NCI-H1105 (cell line): ENCODE measurements at regions not wholly inside any gene's neighbourhood (a gene's known extent, or its start where the extent isn't known, plus 50 kb on each side); places are given as distances from the start of the nearest gene placed in this dataset.

Experiments
- DNase-seq: peaks from one replicate; lab custom pipeline; 2025; lab: John Stamatoyannopoulos, UW

DNA sequence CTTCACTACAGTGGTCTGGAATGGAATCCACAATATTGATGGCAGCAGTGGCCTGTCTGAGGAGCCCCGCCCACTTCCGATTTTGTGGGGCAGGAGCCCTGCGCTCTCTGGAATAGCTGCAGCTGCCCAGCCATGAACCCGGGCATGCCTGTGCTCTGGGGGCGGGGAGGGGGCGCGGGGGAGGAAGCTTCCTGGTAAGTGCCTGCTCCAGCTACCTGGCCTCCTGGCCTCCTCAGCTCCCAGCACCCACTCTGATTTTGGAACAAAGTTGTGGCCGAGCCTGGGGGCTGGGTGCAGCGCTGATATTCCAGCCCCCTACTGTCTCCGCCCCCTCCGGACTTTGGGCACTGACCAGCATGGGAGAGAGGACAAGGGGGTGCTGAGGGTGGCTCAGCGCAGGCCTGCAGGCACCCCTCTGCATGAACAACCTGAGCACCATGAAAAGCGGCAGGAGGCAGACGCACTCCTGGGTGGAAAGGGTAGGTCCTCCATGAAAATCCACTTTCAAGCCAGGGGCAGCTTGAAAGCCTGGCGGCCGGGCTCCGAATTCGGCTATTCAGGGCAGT lies 972.7 kb upstream of the AGA start:
- DNase-seq, result no peak

DNA sequence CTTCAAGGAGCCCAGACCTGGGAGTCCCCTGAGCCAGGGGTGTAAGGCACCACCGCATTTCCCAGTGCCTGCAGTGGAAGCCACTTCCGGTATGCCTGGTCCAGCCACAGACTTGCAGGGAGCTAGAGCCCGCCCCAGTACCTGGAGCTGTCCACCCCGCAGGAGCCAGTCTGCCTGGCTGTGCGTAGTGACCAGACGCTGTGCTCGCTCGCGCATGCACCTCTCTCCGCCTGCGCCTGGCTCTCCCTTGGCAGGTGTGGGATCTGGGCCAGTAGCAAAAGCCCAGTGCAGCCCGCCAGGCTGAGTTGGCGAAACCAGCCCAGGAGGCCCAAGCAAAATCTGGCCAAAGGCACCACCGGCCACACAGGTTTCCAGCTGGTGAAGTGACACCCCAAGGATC lies 973.7 kb upstream of the AGA start:
- no peak for DNase-seq

DNA sequence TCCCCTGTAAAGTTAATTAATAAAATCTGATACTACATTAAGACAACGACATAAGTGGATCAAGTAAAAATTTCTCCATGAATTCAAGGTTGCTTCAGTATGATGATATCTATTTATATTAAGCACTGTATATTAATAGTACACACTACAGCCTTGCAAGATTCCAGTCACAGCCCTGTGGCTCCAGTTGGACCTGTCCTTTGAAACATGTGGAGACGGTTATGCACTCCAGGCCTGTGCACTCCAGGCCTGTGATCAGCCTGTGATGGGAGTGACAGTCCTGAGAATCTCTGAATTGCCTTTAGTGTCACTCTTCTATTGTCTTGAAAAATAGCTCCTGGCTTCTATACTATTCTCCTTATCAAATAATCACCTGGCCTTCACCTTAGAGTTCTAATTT lies 981.1 kb upstream of the AGA start:
- no peak for DNase-seq

DNA sequence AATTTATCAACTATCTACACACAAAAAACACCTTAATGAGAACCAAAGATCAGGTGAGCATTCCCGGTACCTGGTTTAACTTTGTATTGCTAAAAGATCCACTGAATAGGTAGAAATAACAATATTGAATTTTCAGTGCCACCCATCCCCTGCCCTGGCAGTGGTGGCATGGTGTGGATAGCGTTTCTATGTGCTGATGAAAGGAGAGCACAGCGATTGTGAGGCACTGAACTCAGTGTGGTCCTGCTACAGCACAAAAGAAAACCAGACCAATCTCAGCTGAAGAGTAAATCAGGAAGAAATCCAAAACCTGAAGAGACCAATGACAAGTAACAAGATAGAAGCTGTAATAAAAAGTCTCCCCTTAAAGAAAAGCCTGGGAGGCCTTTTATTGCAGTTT lies 984.6 kb upstream of the AGA start:
- no peak for DNase-seq

DNA sequence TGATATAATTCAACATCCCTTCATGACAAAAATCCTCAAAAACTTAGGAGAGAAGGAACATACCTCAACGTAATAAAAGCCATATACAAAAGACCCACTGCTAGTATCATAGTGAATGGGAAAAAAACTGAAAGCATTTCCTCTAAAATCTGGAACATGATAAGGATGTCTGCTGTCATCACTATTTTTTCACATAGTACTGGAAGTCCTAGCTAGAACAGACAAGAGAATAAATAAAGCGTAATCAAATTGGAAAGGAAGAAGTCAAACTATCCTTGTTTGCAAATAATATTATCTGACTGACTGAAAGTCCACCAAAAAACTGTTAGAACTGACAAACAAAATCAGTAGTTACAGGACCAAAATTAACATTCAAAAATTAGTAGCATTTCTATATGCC lies 985.4 kb upstream of the AGA start:
- DNase-seq, result no peak

DNA sequence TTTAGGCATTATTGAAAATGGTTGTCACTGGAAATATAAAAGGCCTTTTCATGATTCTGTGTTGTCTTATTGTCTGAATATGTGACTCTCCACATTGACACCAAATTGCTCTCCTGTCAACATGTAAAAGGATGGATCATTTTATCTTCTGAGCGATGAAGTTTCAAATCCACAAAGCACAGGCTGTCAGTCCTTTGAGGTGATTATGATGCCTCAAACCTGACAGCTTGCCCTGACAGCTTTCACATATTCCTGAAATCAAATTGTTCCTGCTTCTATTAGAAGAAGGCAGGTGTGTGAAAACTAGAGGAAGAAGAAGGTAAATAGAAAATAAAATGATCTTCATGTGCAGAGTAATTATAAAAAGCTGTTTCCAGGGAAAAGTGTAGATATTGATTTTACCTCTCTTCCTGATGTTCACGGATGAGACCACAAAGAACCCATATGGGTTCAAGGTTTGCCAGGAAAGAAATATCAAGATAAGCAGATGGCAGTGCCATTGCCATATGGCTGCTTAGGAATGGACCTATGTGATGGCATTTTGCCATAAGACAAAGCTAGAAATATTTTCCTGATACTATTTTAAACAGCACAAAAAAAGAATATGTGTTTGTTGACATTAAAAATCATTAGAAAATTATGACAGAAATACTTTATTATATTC lies 1006.3 kb upstream of the AGA start:
- DNase-seq, result no peak

DNA sequence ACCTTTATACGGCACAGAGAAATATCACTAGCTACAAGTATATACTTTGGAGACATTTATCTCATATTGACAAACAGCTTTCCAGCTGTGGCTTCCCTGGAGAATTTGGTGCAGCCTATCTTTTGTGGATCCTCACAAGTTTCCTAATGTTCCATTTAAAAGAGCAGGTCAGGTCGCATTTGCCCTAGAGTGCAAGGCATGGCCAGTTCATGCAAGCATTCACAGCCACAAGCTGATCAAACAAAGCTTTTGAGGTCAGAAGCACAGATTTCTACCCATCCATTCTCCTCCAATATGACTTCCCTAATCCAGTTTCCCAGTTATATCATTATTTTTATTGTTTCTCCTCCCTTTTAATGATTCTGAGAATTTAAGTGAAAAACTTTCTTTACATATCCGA lies 1008.4 kb upstream of the AGA start:
- DNase-seq, result no peak

DNA sequence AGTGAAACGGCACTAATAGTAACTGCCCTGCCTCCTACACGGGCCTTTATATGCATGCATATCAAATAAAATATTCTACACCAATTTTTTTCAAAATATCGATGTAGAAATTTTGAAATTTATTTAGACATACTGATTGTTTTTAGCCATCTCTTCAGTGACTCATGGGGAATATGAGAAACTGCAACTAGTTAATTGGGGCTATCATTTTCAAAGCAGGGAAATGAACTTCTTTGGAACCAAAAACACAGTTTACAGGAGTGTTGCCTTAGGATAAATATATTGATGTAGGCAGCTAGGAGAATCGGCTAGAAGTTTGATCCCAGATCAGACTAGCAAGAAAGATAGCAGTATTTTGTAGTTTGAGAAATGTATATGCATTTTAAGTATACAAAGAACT lies 1010.8 kb upstream of the AGA start:
- no peak for DNase-seq

DNA sequence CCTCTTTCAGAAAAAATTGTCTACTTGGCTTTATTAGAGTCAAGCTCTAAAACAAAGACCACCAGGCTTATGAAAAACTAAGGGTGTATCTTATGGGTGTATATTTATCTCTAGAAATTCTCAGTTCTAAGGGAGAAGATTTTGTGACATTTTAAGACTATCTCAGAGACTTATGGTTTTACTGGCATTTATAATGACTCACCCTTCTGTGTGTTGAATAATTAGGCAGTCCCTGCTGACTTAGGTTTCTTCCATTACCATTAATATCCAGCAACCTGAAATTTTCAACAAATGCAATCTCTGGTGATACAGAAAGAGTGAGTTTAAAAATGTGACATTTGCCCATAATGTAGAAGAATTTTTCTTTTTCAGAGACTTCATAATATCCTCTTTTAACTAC lies 1015.0 kb upstream of the AGA start:
- no peak for DNase-seq

DNA sequence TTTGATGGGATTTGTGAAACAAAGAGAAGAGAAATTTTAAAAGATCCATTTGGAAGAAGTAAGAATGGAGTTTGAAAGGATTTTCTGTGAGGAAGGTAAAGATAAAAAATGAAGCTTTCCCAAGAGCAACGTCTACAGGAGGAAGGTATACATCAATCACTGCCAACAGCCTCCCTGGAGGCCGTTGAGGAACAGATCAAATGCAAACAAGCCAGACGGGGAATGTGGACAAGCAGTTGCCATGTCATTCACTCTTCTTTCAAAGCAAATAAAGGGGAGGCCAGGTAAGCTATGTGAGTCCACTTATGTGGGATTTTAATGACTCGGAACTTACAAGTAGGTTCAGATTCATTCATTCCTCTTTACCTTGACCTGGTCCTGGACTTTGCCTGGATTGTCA lies 1020.5 kb upstream of the AGA start:
- DNase-seq, result no peak

DNA sequence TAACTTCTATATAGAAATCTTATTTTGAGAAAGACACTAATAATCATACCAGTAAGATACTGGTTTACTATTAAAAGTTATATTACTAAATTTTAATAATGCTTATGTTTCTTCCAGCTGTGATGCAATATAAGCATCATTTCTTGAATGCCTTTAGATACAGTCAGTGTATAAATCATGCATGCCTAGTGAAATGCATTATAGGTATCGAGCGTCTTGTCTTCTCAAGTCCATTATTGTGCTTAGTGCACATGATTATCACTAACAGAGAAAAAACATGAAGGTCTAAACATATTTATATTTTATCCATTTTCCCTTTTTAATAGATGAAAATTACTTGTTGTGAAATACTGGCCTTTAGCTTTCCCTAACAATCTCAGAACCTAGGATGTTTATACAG lies 1021.5 kb upstream of the AGA start:
- DNase-seq, result no peak

DNA sequence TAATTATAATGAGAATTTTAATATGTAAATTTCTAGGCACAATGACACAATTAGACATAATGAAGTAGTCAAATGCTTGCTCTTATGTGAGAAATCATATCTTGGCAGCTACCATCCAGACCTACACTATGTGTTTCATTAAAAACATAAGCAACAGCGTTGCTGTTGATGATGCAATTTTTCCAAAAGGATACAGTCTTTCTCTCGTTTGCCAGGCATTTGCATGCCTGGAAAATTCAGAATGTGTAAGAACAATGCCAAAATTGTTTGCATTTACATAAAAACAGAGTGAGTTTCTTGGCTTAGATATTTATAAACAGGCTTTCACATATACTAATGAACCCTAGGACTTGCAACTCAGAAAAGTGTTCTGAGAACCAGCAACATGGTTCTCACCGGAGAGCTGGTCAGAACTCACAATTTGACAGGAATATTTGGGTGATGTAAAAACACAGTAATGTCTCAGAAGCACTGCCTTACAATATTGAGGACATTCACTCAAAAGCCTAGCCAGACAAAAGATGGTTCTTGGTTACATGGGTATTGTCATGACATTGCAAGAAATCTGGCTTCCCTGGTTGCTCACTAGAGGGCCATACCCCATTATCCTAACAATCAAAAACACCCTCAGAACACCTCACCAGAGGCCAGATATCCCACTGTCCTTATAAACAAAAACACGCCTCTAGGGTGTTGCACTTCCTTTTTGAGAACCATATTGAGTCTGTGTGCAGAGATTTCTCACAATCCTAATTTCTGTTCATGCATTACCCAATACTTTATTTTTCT lies 1029.0 kb upstream of the AGA start:
- DNase-seq, result no peak

DNA sequence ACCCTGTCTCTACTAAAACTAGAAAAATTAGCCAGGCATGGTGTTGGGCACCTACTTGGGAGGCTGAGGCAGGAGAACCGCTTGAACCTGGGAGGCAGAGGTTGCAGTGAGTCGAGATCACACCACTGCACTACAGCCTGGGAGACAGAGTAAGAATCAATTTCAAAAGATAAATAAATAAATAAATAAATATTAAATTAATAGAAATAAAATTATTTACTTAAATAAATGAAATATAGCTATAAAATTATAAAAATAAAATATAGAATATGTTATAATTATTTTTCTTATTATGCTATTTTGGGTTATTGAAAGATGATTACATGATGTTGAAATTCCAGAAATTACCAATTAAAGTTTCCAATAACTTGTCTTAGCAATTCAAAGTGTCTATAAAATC lies 1029.8 kb upstream of the AGA start:
- no peak for DNase-seq

DNA sequence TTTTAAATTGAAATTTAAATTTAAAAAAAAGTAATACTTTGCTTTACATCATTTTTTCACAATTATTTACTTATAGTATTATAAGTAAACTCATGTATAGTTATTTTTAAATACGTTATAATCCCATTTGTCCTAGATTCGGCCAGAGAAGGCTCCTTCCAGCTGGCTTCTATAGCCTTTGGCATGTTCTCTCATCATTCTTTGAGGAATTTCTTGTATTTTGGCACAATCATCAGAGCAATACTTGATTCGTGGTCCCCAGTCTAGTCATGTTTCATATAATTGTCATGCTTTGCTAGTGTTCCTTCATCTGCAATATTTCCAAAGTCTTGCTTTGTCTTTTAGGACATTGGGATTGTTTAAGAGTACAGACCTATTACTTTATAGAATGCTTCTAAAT lies 1037.9 kb upstream of the AGA start:
- DNase-seq, result no peak

DNA sequence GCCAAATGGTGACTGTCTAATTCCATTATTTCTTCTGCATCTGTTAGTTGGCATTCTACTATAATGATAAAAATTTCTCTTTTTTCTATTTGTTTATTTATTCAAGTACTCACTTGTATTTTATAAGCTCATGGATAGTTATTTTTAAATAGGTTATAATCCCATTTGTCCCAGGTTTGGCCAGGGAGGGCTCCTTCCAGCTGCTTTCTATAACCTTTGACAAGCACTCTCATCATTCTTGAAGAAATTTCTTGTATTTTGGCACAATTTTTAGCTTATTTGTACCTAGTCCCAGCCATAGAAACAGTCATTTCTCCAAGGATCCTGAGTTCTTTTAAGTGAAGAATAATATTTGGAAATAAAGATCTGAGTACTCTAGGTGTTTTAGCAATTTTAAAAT lies 1038.6 kb upstream of the AGA start:
- DNase-seq, result no peak

DNA sequence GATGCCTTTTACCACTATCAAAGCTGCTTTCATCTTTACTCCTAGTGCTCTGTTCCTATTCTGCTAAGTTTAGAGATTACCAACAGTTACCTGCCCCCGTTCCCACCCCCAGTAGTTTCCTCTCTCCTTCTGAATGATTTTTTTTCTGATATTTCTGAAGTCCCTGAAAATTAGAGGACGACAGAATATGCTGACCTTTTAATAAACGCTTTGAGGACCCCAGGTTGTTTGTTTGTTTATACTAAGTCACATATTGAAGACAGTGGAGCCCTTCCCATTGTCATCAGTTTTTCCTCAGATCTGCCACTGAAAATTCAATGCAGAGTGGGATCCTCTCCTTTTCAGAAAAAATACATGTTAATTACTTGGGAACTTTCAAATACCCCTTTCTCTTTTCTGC lies 1039.3 kb upstream of the AGA start:
- no peak for DNase-seq

DNA sequence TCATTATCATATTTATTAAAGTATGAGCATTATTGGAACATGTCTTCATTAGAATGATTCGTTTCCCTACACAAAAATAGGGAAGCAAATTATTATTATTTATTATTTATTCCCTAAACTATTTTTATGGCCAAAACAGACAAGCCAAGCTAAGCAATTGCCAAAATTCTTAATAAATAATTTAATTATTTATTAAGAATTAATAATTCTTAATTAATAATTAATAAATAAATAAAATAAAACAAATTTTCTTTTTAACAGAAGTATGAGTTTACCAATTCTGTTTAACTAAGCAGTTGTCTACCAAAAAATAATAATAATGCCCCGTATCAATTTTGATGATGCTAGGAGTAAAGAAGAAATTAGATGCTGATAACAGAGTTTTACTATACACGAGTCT lies 1080.8 kb upstream of the AGA start:
- DNase-seq, result no peak

DNA sequence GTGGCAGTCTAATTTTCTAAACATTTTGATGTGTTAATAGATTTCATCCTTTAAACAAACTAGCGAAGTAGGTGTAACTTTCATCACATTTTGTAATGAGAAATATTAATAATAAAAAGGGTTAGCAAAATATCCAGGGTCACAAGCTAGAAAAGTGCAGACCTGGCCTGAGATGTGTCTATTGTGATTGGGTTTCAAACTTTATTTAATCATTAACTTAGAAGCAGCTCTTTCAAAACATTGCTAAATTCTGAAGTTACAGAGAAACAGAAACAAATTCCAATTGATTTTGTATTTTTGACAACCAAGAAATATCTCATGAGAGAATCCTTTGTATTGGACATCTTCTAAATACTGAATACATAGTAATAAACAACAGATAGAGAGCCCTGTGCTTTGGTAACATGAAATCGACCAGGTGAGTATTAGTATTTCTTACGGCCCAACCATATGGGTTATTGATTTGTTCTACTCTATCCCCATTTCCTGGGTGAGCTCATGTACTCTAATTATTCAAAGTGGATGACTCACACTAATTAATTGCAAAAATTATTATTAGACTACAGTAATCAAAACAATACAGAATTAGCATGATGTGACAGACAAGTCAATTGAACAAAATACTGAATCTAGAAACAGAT lies 1093.8 kb upstream of the AGA start:
- DNase-seq, result no peak

DNA sequence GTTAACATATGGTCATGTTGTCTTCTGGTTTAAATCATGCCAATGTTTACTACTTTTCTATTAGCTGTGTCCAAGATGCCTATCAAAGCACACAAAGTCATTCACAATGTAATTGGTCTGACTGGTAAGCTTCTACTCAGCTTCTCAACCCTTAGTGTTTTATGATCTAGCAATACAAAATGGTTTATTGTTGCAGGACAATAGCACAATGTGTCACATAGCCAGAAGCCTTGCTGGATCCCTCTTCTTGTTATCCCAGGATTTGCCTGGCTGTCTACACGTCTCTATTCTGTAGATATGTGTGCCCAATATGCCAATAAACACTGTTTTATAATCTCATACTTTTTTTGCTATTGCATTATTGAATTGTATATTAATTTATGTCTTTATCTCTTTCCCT lies 1111.0 kb upstream of the AGA start:
- no peak for DNase-seq

DNA sequence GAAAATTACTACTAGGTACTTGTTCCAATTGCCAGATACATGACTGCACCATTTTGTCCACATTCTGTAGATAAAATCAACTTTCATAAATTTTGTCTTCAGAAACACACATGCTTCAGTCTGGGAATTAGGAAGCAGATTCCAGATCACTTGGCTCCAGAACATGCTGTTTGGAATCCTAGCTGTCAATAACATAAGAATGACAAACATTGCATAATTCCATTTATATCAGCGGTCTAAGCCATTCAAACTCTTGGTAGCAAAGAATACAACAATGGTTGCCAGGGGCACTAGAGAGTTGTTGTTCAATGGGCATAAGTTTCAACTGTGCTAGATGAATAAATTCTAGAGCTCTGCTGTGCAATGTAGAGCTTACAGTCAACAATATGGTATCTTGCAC lies 1112.1 kb upstream of the AGA start:
- DNase-seq, result no peak

DNA sequence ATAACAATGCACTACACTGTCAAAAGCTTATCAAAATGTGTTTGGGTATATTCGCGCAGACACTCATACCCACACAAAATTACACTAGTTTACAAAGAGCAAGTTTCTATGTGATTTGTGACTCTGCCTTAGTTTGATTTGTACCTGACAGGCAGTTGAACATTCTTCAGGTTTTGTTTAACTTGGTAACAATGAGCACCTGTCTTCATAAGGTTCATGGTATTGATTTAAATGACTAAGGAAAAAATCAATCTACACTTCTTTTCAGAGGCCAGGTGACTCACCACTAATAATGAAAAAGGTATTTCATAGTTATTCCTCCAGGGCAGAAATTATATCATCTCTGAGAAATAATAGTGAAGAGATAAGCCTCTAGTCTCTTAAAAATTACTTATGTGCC lies 1114.6 kb upstream of the AGA start:
- DNase-seq, result no peak

DNA sequence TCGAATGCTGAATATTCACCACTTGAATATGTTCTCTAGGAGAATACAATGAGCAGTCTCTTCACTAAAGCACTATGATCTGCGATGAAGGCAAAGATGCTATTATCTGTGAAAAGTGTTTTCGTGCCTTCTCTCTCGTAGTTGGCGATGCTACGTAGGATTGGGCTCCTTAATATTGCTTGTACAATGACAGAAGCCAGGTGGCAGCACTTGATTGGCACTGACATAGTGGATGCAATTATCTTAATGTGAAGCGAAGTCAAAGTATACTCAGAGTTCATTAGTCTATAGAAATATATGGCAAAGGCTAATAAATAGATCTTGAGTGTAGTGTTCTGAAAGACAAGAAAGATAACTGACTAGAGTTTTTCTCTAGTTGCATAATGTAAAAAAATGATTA lies 1135.7 kb upstream of the AGA start:
- DNase-seq, result no peak

DNA sequence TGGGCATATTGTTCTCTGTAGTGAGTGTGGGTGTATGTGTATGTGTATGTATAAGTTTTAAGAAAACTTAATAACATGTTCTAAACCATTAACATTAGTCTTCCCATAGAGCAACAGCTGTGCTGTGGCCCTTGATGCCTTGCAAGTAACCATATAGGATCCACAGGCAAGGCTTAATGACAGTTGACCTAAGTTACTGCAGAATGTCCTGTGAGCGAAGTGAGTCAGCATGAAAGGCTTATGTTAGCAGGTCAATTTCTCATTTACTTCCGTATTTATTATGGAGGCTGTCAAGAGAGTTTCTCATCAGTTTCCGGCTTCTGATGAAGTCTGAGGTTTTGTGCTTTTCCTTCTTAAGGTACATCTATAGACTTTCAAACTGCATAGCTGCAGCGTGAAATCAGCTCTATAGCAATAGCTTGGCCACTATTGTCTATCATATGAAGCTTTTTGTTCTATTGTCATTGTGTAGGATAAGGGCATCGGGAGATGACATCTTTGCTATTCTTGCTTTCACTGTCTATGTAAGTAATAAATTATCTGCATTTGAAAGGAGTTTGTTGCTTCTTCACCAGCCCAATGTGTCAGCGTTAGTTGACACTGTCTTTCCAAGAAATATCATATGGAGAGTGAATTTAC lies 1153.4 kb upstream of the AGA start:
- DNase-seq, result no peak
